Stimulated activated CD4-positive, alpha-beta T cell treated with anti-CD3 and anti-CD28 coated beads, Interleukin-1b, Interleukin-23, amount 100 ng/mL, for 24 hours (primary cell): ENCODE measurements at regions not wholly inside any gene's neighbourhood (a gene's known extent, or its start where the extent isn't known, plus 50 kb on each side); places are given as distances from the start of the nearest gene placed in this dataset.
"Not testable (repeated sequence)": the region's sequence is repeated elsewhere in the genome, so short reads cannot be mapped to it uniquely, and the experiment has no call there.

ENCODE experiments used
- DNase-seq, 4 experiments: peaks; one replicate each; pipeline ENCODE4 v3.0.0-alpha.2; 2020; ENCODE audit warnings: low read depth in 4 of 4, low spot score in 1 of 4

DNA sequence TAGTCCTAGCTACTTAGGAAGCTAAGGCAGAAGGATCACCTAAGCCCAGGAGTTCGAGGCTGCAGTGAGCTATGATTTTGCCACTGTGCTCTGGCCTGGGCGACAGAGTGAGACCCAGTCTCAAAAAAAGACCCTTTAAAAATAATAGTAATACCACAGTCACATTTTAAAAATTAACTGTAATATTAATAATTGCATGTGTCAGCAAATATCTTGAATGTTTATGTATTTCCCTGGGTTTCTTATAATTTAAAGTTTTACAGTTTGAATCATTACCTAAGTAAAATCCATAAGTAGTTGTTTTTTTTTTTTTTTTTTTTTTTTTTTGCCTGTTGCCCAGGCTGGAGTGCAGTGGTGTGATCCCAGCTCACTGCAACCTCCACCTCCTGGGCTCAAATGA lies 69.2 kb downstream of the LYZL2 start:
- DNase-seq = no peak

DNA sequence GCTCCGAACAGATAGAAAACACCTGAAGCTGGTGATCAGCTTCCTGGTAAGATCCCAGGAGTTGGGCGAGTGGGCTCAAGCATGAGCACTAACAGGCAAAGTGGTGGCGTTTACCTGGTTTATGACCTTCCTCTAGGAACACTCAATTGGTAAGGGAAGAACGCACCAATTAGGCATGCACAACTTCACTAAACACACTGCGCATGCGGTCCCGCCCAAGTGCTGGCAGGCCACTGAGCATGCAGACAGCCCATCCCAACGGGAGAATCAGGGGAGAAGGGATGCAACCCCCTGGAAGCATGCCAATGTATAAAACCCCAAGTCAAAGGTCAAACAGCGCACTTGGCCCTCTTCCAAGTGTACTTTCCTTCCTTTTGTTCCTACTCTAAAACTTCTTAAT lies 70.4 kb downstream of the LYZL2 start:
- no peak for DNase-seq

- DNase-seq = no peak
Measured at GRCh38 chr10:30558411-30558810, 71.1 kb downstream of the LYZL2 start.

GRCh38 chr10:30557884-30558283 lies 71.7 kb downstream of the LYZL2 start:
- DNase-seq = no peak

DNA sequence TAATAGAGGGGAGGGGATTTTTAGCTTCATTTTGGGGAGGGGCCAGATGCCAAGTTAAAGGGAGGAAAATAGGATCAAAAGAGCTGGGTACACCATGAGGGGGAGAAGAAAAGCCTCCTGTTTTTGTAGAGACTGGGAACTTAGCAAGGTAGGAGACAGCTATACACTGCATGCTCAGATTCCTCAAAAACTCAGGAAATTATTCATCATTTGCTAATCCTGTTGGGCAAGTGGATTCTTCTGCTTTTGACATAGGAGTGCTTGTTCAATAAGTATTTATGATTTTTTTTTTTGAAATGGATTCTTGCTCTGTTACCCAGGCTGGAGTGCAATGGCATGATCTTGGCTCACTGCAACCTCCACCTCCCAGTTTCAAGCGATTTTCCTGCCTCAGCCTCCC lies 73.4 kb downstream of the LYZL2 start:
- no peak for DNase-seq

- no peak for DNase-seq
Measured at GRCh38 chr10:30555465-30555864, 74.1 kb downstream of the LYZL2 start.

GRCh38 chr10:30554440-30554825 lies 75.1 kb downstream of the LYZL2 start:
- DNase-seq = no peak

GRCh38 chr10:30553626-30554439 lies 75.7 kb downstream of the LYZL2 start:
- DNase-seq = no peak

DNA sequence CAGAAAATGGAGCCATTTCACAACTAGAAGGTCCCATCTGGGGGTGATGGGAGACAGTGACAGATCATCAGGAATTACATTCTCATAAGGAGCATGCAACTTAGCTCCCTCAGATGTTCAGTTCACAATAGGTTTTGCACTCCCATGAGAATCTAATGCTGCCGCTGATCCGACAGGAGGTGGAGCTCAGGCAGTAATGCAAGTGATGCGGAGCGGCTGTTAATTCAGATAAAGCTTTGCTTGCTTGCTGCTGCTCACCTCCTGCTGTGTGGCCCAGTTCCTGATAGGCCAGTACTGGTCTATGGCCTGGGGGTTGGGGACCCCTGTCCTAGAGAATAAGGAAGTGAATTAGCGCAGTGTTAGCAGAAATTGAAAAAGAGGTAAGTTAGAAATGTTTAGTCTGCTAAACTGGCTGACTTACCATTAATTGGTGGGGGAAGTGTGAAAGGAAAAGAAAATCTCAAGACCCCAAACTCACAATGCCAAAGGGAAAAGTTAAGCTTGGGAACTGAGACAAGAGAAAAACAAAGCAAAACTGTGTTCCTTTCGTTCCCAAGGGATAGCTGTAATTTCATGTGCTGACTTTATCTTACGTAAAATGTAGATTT lies 76.4 kb downstream of the LYZL2 start:
- no peak for DNase-seq

DNA sequence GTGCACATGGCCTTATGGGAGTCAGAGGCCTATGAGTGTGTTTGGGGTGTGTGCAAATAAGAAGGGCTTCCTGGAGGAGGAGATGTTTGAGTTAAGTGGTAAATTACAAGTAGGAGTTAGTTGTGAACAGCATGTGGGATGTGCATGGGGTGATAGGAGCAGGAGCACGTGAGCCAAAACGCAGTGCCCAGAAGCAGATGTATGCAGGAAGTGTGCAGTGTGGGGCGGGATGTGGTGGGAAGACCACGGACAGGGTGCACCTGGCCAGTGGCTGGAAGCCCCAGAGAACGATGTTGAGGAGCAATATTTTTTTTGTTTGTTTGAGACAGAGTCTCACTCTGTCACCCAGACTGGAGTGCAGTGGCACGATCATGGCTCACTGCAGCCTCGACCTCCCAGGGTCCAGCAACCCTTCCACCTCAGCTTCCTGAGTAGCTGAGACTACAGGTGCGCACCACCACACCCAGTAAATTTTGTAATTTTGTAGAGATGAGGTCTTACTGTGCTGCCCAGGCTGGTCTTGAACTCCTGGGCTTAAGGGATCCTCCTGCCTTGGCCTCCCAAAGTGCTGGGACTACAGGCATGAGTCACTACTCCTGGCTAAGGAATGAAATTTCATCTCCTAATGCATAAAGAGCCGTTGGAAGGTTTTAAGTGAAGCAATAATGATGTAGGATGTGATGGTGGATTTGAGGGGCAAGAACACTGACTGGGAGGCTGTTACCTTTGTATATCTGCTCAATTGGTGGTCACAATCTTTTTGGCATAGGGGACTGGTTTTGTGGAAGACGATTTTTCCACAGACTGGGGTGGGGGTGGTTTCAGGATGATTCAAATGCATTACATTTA lies 78.4 kb downstream of the LYZL2 start:
- no peak for DNase-seq

- DNase-seq = not testable (repeated sequence)
Measured at GRCh38 chr10:30549134-30549687, 80.3 kb downstream of the LYZL2 start.

DNA sequence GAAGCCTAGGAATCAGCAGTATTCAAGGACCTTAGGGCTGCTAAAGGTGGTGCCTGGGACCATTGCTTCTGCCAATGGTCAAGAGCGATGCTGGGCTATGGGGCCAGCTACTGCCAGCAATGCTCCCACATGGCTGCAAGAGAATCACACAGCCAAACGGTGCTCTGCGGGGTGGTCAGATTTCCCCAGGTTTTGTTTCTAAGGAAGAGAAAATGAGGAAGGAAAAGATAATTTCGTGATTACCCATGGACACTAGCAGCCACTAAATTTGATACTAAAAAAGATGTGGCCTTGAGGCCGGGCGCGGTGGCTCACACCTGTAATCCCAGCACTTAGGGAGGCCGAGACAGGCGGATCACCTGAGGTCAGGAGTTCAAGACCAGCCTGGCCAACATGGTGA lies 83.0 kb downstream of the LYZL2 start:
- no peak for DNase-seq

GRCh38 chr10:30542895-30543288 lies 86.7 kb downstream of the LYZL2 start:
- DNase-seq = no peak

GRCh38 chr10:30542001-30542894 lies 87.3 kb downstream of the LYZL2 start:
- no peak for DNase-seq

GRCh38 chr10:30540276-30540675 lies 89.3 kb downstream of the LYZL2 start:
- DNase-seq = no peak

GRCh38 chr10:30538086-30538485 lies 91.5 kb downstream of the LYZL2 start:
- no peak for DNase-seq

GRCh38 chr10:30537586-30537985 lies 92.0 kb downstream of the LYZL2 start:
- no peak for DNase-seq

GRCh38 chr10:30537158-30537557 lies 92.4 kb downstream of the LYZL2 start:
- not testable (repeated sequence) for DNase-seq

DNA sequence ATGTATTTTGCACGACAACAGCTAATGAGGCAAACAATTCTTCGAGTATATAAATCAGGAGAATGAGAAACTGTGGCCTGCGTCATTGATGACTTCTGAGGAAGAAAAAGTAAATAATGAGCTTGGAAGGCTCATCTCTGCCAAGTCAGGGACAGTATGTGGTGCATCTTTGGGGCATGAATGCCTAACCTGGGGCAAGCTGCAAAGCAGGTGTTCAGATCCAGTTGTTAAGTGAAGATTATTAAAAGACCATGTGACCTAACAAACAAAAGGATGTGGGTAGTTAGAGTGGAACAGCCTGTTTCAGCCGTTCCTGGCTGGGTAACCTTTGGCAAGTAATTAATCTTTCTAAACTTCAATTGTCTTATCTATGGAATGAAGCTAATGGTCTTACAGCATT lies 93.0 kb downstream of the LYZL2 start:
- no peak for DNase-seq

DNA sequence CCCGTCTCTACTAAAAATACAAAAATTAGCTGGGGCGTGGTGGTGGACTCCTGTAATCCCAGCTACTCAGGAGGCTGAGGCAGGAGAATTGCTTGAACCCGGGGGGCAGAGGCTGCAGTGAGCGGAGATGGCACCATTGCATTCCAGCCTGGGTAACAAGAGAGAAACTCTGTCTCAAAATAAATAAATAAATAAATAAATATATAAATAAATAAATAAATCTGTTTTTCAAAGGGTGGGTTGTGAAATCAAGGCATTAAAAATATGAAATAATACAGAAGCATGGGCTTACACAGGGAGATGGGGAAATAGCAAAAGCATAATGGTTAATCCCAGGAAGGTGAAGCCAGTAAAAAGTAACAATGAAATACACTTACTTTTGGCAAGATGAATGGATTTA lies 93.9 kb downstream of the LYZL2 start:
- DNase-seq = no peak
